Neural crest cell (in vitro differentiated cells): ENCODE measurements at regions not wholly inside any gene's neighbourhood (a gene's known extent, or its start where the extent isn't known, plus 50 kb on each side); places are given as distances from the start of the nearest gene placed in this dataset.

ENCODE experiments used
- DNase-seq: peaks from one replicate; pipeline ENCODE4 v3.0.0; 2021; ENCODE audit warnings: low read depth, mixed read lengths, low spot score
- H3K27ac Mint-ChIP-seq: one replicate; pipeline ENCODE4 v1.8.0; 2021; ENCODE audit warnings: mild to moderate bottlenecking, mixed read lengths; ENCODE audit not compliant: unreplicated experiment
- H3K27me3 Mint-ChIP-seq: 2 replicates; pipeline ENCODE4 v1.8.0; 2021; ENCODE audit warnings: low read depth, mild to moderate bottlenecking, mixed read lengths
- H3K36me3 Mint-ChIP-seq: 2 replicates; pipeline ENCODE4 v1.8.0; 2021; ENCODE audit warnings: low read depth, mild to moderate bottlenecking, mixed read lengths
- H3K4me1 Mint-ChIP-seq: 2 replicates; pipeline ENCODE4 v1.8.0; 2021; ENCODE audit warnings: mixed read lengths
- H3K4me3 Mint-ChIP-seq: one replicate; pipeline ENCODE4 v1.8.0; 2021; ENCODE audit warnings: mild to moderate bottlenecking, mixed read lengths
- H3K9me3 Mint-ChIP-seq: 2 replicates; pipeline ENCODE4 v1.8.0; 2021; ENCODE audit warnings: mixed read lengths
- CTCF ChIP-seq: fragments of 200-600 bp; sonication (generic); conservative IDR thresholded peaks from 2 replicates; pipeline ENCODE4 v1.5.0; 2021; ENCODE audit warnings: antibody characterized with exemption, mild to moderate bottlenecking

GRCh38 chr17:72422204-72422504 is 301.3 kb downstream of the SOX9 start:
- Mint-ChIP-seq H3K4me3 (no peak overlapping the region), H3K36me3 (peaks cover 9% of the 10 kb centered on the region), H3K27me3 (no peaks in the 10 kb centered on the region), H3K9me3 (peaks cover 7% of the 10 kb centered on the region), H3K27ac (no peak overlapping the region), H3K4me1 (no peaks in the 10 kb centered on the region)
- no peak for DNase-seq
- no peak for TF ChIP-seq CTCF

- DNase-seq, result no peak
- H3K27ac Mint-ChIP-seq, result no peak overlapping the region
- no peak for TF ChIP-seq CTCF
- H3K4me3 Mint-ChIP-seq, result no peak overlapping the region
- no peaks in the 10 kb centered on the region for H3K27me3 Mint-ChIP-seq
- H3K9me3 Mint-ChIP-seq, result peaks cover 7% of the 10 kb centered on the region
- H3K36me3 Mint-ChIP-seq, result peaks cover 9% of the 10 kb centered on the region
- no peaks in the 10 kb centered on the region for H3K4me1 Mint-ChIP-seq
Measured at GRCh38 chr17:72422505-72423285, 301.9 kb downstream of the SOX9 start.

GRCh38 chr17:72423286-72423589 is 302.4 kb downstream of the SOX9 start:
- no peaks in the 10 kb centered on the region for H3K4me1 Mint-ChIP-seq
- H3K27me3 Mint-ChIP-seq, result no peaks in the 10 kb centered on the region
- H3K27ac Mint-ChIP-seq, result peak overlapping the region; percentile 59
- H3K4me3 Mint-ChIP-seq, result no peak overlapping the region
- H3K9me3 Mint-ChIP-seq, result peaks cover 5% of the 10 kb centered on the region
- TF ChIP-seq CTCF, result no peak
- peaks cover 7% of the 10 kb centered on the region for H3K36me3 Mint-ChIP-seq
- DNase-seq, result no peak

- TF ChIP-seq CTCF, result no peak
- H3K27ac Mint-ChIP-seq, result no peak overlapping the region
- peaks cover 2% of the 10 kb centered on the region for H3K9me3 Mint-ChIP-seq
- peaks cover 2% of the 10 kb centered on the region for H3K36me3 Mint-ChIP-seq
- H3K4me1 Mint-ChIP-seq, result no peaks in the 10 kb centered on the region
- no peak for DNase-seq
- H3K27me3 Mint-ChIP-seq, result no peaks in the 10 kb centered on the region
- no peak overlapping the region for H3K4me3 Mint-ChIP-seq
Measured at GRCh38 chr17:72423718-72424117, 302.9 kb downstream of the SOX9 start.

GRCh38 chr17:72424505-72425117 is 303.8 kb downstream of the SOX9 start:
- DNase-seq, result no peak
- TF ChIP-seq CTCF, result no peak
- peak overlapping the region; percentile 88 for H3K27ac Mint-ChIP-seq
- H3K36me3 Mint-ChIP-seq, result no peaks in the 10 kb centered on the region
- no peaks in the 10 kb centered on the region for H3K4me1 Mint-ChIP-seq
- H3K4me3 Mint-ChIP-seq, result no peak overlapping the region
- no peaks in the 10 kb centered on the region for H3K27me3 Mint-ChIP-seq
- no peaks in the 10 kb centered on the region for H3K9me3 Mint-ChIP-seq
